ENCODE measurements at regions not wholly inside any gene's neighbourhood (a gene's known extent, or its start where the extent isn't known, plus 50 kb on each side); places are given as distances from the start of the nearest gene placed in this dataset.

DNA sequence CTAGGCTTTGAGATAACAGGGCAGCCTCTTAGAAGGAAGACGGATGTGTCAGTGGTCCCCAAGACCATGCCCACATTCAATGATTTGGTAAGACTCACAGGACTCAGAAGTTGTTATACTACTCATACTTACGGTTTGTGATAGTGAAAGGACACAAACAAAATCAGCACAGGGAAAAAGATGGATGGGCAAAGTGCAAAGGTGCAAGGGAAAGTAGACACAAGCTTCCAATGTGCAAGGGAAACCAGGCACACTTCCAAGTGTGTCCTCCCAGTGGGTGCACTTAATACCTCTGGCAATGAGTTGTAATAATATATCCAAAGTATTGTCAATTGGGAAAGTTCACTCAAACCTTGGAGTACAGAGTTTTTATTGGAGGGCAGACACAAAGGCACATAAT is 53.8 kb upstream of the VCX start:
- POLR2A ChIA-PET = no interaction called here
- TF ChIP-seq CTCF (IDR thresholded peaks at IDR 0.05) = no peak
- intact Hi-C loops (cut with micrococcal nuclease) = no loop called here
- Mint-ChIP-seq H3K4me1 (no peaks in the 10 kb centered on the region), H3K9me3 (no peaks in the 10 kb centered on the region), H3K27ac (no peak overlapping the region), H3K36me3 (ENCODE audit: low read depth) (no peaks in the 10 kb centered on the region), H3K4me3 (no peak overlapping the region), H3K27me3 (no peaks in the 10 kb centered on the region)
- CTCF ChIA-PET = no interaction called here
- ATAC-seq (ENCODE audit: low read depth) = no peak
- DNase-seq = no peak

DNA sequence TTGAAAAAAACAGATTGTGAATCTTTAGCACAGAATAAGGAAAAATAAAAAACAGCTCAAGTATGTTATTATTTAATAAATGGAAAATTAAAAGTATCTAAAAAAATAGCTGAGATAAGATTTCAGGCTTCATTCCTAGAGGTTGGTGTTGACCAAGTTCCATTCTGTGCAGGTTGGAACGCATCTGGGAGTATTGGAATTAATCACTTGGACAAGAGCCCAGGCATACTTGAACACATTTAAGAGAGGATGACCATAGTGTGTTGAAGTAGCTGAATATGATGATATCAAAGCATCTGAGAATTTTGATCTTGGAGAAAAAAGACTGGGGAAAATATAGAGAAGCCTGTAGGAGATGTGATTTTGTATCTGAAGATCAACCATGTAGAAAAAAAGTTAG is 54.6 kb upstream of the VCX start:
- Mint-ChIP-seq H3K27me3 (no peaks in the 10 kb centered on the region), H3K36me3 (ENCODE audit: low read depth) (no peaks in the 10 kb centered on the region), H3K4me3 (no peak overlapping the region), H3K9me3 (no peaks in the 10 kb centered on the region), H3K4me1 (no peaks in the 10 kb centered on the region), H3K27ac (no peak overlapping the region)
- ATAC-seq (ENCODE audit: low read depth) = no peak
- ChIA-PET CTCF (no interaction called here), POLR2A (no interaction called here)
- no peak for TF ChIP-seq CTCF (IDR thresholded peaks at IDR 0.05)
- no peak for DNase-seq
- intact Hi-C loops (cut with micrococcal nuclease) = no loop called here

GRCh38 chrX:7787714-7788113 is 55.3 kb upstream of the VCX start:
- Mint-ChIP-seq H3K27ac (no peak overlapping the region), H3K4me1 (no peaks in the 10 kb centered on the region), H3K36me3 (ENCODE audit: low read depth) (no peaks in the 10 kb centered on the region), H3K9me3 (no peaks in the 10 kb centered on the region), H3K27me3 (no peaks in the 10 kb centered on the region), H3K4me3 (no peak overlapping the region)
- no peak for ATAC-seq (ENCODE audit: low read depth)
- ChIA-PET POLR2A (no interaction called here), CTCF (no interaction called here)
- no peak for TF ChIP-seq CTCF (IDR thresholded peaks at IDR 0.05)
- DNase-seq = no peak
- intact Hi-C loops (cut with micrococcal nuclease) = no loop called here

- no peak overlapping the region for H3K27ac Mint-ChIP-seq
- no peaks in the 10 kb centered on the region for H3K36me3 Mint-ChIP-seq (ENCODE audit: low read depth)
- DNase-seq (no peak), ATAC-seq (ENCODE audit: low read depth) (no peak)
- ChIA-PET CTCF (no interaction called here), POLR2A (no interaction called here)
- H3K4me1 Mint-ChIP-seq = no peaks in the 10 kb centered on the region
- no peaks in the 10 kb centered on the region for H3K27me3 Mint-ChIP-seq
- TF ChIP-seq CTCF (IDR thresholded peaks at IDR 0.05) = no peak
- H3K4me3 Mint-ChIP-seq = no peak overlapping the region
- intact Hi-C loops (cut with micrococcal nuclease) = no loop called here
- no peaks in the 10 kb centered on the region for H3K9me3 Mint-ChIP-seq
Observed at GRCh38 chrX:7784580-7784979, 58.4 kb upstream of the VCX start.

GRCh38 chrX:7779644-7780043 is 63.3 kb upstream of the VCX start:
- ATAC-seq (ENCODE audit: low read depth) = no peak
- no peaks in the 10 kb centered on the region for H3K9me3 Mint-ChIP-seq
- ChIA-PET CTCF (no interaction called here), POLR2A (no interaction called here)
- no peak for TF ChIP-seq CTCF (IDR thresholded peaks at IDR 0.05)
- no peaks in the 10 kb centered on the region for H3K4me1 Mint-ChIP-seq
- no peaks in the 10 kb centered on the region for H3K27me3 Mint-ChIP-seq
- no peak for DNase-seq
- no peak overlapping the region for H3K4me3 Mint-ChIP-seq
- H3K36me3 Mint-ChIP-seq (ENCODE audit: low read depth) = no peaks in the 10 kb centered on the region
- intact Hi-C loops (cut with micrococcal nuclease) = no loop called here
- no peak overlapping the region for H3K27ac Mint-ChIP-seq
